Heart left ventricle (tissue), 13 donors: ENCODE measurements at regions not wholly inside any gene's neighbourhood (a gene's known extent, or its start where the extent isn't known, plus 50 kb on each side); places are given as distances from the start of the nearest gene placed in this dataset.

Experiments used
- POLR2A ChIP-seq, 2 donors: fragments of 450-650 bp; IDR thresholded peaks; one replicate each; pipeline ENCODE4 v1.6.1; 2017; ENCODE audit warnings: antibody characterized with exemption in 2 of 2, mild to moderate bottlenecking in 2 of 2, moderate library complexity in 2 of 2
- TF ChIP-seq, protein P1 (sequence below), 12 donors: fragments of 200-600 bp; sonication (generic) in 4 of 12; IDR thresholded peaks; one replicate each; pipeline versions ENCODE4 v1.5.0 to v1.8.0; 2018 to 2022; ENCODE audit warnings: antibody characterized with exemption in 12 of 12, mild to moderate bottlenecking in 5 of 12
- donor health status: ischemic (EF 13 %, LVEDD 7.1; RV severe dilation, severe dysfunction).
- donor health status: DM: no; HTN: yes; CAD: no.
- donor health status: DM: no; HTN: no; CAD: no.
- donor health status: ischemic (EF 25% LVEDD 6.9; RV normal size, moderate dysfunction).
- donor health status: ischemic (EF 25% LVEDD 5.7; RV mildly dilated, moderate dysfunction).
- donor health status: ischemic (EF 35%, LVEDD 5.7; RV mildly dilated, moderate dysfunction).
- donor health status: nonischemic (EF 11% LVEDD 7.7; RV severe dilation, severe dysfunction).
- donor health status: DM: yes; HTN: yes; CAD: no.
- donor health status: PGD.
- donor health status: ischemic (EF 29% LVEDD 5.4; RV normal size, mild dysfunction).
- donor health status: nonischemic (EF 23%, LVEDD 6.1; RV moderate dilation, normal function).

DNA sequence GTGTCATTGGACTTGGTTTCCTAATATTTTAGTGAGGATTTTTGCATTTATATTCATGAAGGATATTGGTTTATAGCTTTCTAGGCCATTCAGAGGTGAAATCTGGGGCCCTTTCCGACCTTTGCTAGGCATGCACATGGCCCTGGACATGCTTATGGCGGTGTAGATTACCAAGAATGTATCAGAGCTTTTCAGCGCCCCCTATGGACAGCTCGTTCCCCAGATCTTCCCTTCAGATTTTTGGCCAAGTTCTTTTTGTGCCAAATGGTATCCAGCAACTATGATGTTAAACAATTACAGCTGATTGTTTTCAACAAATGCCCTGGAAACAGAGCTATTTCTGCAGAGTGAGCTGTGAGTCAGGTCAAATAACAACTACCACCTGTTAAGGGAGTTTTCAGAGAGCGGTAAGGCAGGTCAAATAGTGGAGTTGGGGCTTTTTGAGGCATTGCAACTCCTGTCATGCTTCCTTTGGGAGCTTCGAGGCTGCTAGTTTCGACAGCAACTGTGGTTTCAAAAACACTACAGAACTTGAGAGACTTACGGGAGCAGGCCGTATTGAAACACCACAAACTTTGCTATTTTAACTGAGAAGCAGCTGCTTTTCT is 188.3 kb downstream of the ZNF516 start:
- TF ChIP-seq, protein P1, sequence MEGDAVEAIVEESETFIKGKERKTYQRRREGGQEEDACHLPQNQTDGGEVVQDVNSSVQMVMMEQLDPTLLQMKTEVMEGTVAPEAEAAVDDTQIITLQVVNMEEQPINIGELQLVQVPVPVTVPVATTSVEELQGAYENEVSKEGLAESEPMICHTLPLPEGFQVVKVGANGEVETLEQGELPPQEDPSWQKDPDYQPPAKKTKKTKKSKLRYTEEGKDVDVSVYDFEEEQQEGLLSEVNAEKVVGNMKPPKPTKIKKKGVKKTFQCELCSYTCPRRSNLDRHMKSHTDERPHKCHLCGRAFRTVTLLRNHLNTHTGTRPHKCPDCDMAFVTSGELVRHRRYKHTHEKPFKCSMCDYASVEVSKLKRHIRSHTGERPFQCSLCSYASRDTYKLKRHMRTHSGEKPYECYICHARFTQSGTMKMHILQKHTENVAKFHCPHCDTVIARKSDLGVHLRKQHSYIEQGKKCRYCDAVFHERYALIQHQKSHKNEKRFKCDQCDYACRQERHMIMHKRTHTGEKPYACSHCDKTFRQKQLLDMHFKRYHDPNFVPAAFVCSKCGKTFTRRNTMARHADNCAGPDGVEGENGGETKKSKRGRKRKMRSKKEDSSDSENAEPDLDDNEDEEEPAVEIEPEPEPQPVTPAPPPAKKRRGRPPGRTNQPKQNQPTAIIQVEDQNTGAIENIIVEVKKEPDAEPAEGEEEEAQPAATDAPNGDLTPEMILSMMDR (IDR thresholded peaks at IDR 0.05) = no peak
- no peak for TF ChIP-seq POLR2A (IDR thresholded peaks at IDR 0.05)
